Effector memory CD4-positive, alpha-beta T cell (primary cell): ENCODE measurements at regions not wholly inside any gene's neighbourhood (a gene's known extent, or its start where the extent isn't known, plus 50 kb on each side); places are given as distances from the start of the nearest gene placed in this dataset.

Experiments used
- DNase-seq, 3 donors: peaks; one replicate each; pipeline ENCODE4 v3.0.0-alpha.2; 2020
- H3K27ac ChIP-seq: 2 replicates; pipeline ENCODE4 v1.7.0; 2013; ENCODE audit warnings: mild to moderate bottlenecking, low read length, moderate library complexity; ENCODE audit not compliant: insufficient read depth, poor library complexity, severe bottlenecking
- H3K27me3 ChIP-seq: replicated peaks from 2 replicates; pipeline ENCODE4 v1.7.0; 2013; ENCODE audit warnings: mild to moderate bottlenecking, low read length; ENCODE audit not compliant: insufficient read depth, control insufficient read depth, poor library complexity, severe bottlenecking
- H3K36me3 ChIP-seq: 2 replicates; pipeline ENCODE4 v1.7.0; 2013; ENCODE audit warnings: mild to moderate bottlenecking, low read length, moderate library complexity; ENCODE audit not compliant: control insufficient read depth, insufficient read depth
- H3K4me1 ChIP-seq: 2 replicates; pipeline ENCODE4 v1.7.0; 2013; ENCODE audit warnings: low read length, mild to moderate bottlenecking; ENCODE audit not compliant: control insufficient read depth, insufficient read depth, poor library complexity, severe bottlenecking
- H3K4me3 ChIP-seq: 2 replicates; pipeline ENCODE4 v1.7.0; 2013; ENCODE audit warnings: low read length, low read depth, mild to moderate bottlenecking; ENCODE audit not compliant: insufficient read depth, poor library complexity, severe bottlenecking
- H3K9me3 ChIP-seq: 2 replicates; pipeline ENCODE4 v1.7.0; 2013; ENCODE audit warnings: mild to moderate bottlenecking, low read length, moderate library complexity; ENCODE audit not compliant: control insufficient read depth

GRCh38 chr1:198978523-198978922 is 339.7 kb downstream of the PTPRC start:
- DNase-seq = no peak
- H3K9me3 ChIP-seq = no peaks in the 10 kb centered on the region
- H3K27me3 ChIP-seq = no peaks in the 10 kb centered on the region
- no peaks in the 10 kb centered on the region for H3K36me3 ChIP-seq
- H3K4me1 ChIP-seq = no peaks in the 10 kb centered on the region
- no peak overlapping the region for H3K4me3 ChIP-seq
- H3K27ac ChIP-seq = no peak overlapping the region

DNA sequence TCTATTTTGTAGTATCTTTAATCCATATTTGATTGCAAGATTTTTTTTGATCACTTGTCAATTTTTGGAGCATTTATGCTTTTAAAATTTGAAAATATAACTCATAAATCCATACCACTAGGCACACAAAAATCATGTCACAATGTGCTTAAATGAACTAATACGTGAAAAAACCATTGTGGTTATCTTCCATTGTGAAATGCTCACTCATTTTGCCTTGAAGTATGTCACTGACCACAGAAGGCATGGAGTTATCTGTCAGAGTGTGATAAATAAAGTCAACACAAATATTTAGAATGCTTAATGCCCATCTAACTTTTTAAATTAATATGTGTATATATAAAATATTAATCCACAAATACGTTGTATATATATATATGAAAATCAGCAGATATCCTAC is 347.2 kb downstream of the PTPRC start:
- H3K4me1 ChIP-seq = no peaks in the 10 kb centered on the region
- no peak overlapping the region for H3K27ac ChIP-seq
- DNase-seq = no peak
- H3K4me3 ChIP-seq = no peak overlapping the region
- no peaks in the 10 kb centered on the region for H3K9me3 ChIP-seq
- no peaks in the 10 kb centered on the region for H3K27me3 ChIP-seq
- H3K36me3 ChIP-seq = no peaks in the 10 kb centered on the region

DNA sequence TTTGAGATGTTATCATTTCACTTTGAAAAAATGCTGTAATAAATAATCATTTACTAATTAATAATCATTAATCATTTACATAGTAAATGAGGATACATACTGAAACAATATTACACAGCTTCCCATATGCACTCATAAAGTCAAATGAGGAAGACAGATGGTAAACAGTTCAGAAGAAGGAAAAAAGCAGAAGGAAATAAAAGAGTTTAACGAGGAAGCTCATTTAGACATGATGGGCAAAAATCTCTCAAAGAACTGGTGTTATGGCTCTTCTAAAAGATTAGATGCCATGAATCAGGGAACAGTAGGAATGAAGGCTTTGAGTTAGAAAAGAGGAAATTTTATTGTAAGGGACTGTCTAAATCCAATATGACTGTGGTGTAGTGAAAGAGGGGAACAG is 347.6 kb downstream of the PTPRC start:
- H3K4me1 ChIP-seq = no peaks in the 10 kb centered on the region
- no peak overlapping the region for H3K27ac ChIP-seq
- no peaks in the 10 kb centered on the region for H3K27me3 ChIP-seq
- H3K9me3 ChIP-seq = no peaks in the 10 kb centered on the region
- H3K36me3 ChIP-seq = no peaks in the 10 kb centered on the region
- no peak for DNase-seq
- H3K4me3 ChIP-seq = no peak overlapping the region

- Histone ChIP-seq H3K27me3 (no peaks in the 10 kb centered on the region), H3K4me1 (no peaks in the 10 kb centered on the region), H3K27ac (no peak overlapping the region), H3K9me3 (no peaks in the 10 kb centered on the region), H3K36me3 (no peaks in the 10 kb centered on the region), H3K4me3 (no peak overlapping the region)
- no peak for DNase-seq
These were observed 363.8 kb downstream of the PTPRC start for GRCh38 chr1:199002661-199003060.

DNA sequence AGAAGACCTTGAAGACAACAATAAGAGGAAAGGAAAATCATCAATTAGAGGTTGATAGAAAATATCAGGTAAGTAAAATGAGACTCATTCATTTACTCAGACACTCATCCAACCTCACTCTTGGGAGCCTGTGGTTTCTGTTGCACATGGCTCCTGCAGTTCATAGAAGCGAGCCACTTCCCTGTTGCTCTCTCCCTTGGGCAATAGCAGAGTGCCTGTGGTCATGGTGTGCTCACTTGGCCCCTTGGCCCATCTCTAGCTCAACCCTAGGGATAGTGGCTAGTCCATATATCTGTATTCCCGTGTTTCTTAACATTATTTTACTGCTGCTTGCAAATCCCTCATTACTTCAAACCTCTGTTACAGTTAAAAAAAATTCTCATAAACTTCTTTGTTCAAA is 368.6 kb downstream of the PTPRC start:
- Histone ChIP-seq H3K9me3 (no peaks in the 10 kb centered on the region), H3K4me3 (no peak overlapping the region), H3K36me3 (no peaks in the 10 kb centered on the region), H3K4me1 (no peaks in the 10 kb centered on the region), H3K27ac (no peak overlapping the region), H3K27me3 (no peaks in the 10 kb centered on the region)
- no peak for DNase-seq

GRCh38 chr1:199009447-199009846 is 370.6 kb downstream of the PTPRC start:
- no peak for DNase-seq
- Histone ChIP-seq H3K4me1 (no peaks in the 10 kb centered on the region), H3K27me3 (no peaks in the 10 kb centered on the region), H3K9me3 (no peaks in the 10 kb centered on the region), H3K27ac (no peak overlapping the region), H3K4me3 (no peak overlapping the region), H3K36me3 (no peaks in the 10 kb centered on the region)

- Histone ChIP-seq H3K27ac (no peak overlapping the region), H3K4me3 (no peak overlapping the region), H3K27me3 (no peaks in the 10 kb centered on the region), H3K4me1 (no peaks in the 10 kb centered on the region), H3K36me3 (no peaks in the 10 kb centered on the region), H3K9me3 (no peaks in the 10 kb centered on the region)
- no peak for DNase-seq
These were observed 371.7 kb downstream of the PTPRC start for GRCh38 chr1:199010492-199010891.

- H3K4me3 ChIP-seq = no peak overlapping the region
- H3K27ac ChIP-seq = no peak overlapping the region
- no peaks in the 10 kb centered on the region for H3K4me1 ChIP-seq
- DNase-seq = no peak
- H3K27me3 ChIP-seq = no peaks in the 10 kb centered on the region
- H3K36me3 ChIP-seq = no peaks in the 10 kb centered on the region
- H3K9me3 ChIP-seq = no peaks in the 10 kb centered on the region
These were observed 372.1 kb downstream of the PTPRC start for GRCh38 chr1:199010933-199011332.

DNA sequence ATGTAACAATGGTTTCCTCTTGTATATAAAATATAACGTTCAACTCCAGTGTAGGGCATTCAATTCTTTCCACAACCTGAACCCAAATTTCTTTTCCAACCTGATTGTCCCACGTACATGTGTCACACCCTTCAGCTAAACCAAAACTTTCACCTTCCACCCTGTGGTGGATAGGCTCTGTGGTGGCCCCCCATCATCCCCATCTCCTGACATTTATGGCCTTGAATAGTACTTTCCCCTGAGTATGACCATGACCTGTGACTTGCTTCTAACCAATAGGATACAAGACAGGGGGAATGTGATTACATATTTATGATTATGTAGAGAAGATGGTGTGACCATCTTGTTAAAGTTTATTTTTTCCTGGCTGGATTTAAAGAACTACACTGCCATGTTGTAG is 377.0 kb downstream of the PTPRC start:
- Histone ChIP-seq H3K27me3 (no peaks in the 10 kb centered on the region), H3K36me3 (no peaks in the 10 kb centered on the region), H3K9me3 (no peaks in the 10 kb centered on the region), H3K27ac (no peak overlapping the region), H3K4me1 (no peaks in the 10 kb centered on the region), H3K4me3 (no peak overlapping the region)
- DNase-seq = no peak

DNA sequence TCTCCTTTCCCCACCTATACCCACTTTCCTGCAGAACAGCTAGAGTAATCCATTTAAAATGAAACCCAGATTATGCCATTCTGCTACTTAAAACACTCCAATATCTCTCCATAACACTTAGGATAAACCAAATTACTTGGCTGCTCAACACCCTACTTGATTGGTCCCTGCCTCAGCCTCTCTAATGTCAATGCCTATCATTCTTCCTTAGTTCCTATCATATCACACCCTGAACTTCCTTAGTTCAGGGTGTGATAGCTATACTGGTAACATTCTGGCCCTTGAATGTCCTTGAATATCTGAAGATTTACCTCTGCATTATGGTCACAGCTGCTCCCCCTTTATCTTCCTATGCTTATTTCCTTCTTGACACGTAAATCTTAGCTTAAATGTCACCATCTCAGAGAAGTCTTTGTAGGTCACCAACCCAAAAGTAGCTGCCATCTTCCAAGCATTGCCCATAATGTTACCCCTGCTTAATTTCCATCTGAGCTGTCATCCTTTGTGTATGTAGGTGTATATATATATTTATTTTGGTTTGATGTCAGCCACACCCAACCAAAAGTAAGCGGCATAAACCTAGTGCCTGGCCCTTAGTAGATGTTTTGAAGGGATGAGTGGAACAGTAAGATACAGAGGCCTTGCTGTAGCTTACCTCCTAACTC is 379.8 kb downstream of the PTPRC start:
- DNase-seq = no peak
- Histone ChIP-seq H3K4me3 (no peak overlapping the region), H3K36me3 (no peaks in the 10 kb centered on the region), H3K27me3 (no peaks in the 10 kb centered on the region), H3K27ac (no peak overlapping the region), H3K9me3 (no peaks in the 10 kb centered on the region), H3K4me1 (no peaks in the 10 kb centered on the region)
